HG03354 (cell line): ENCODE measurements at regions not wholly inside any gene's neighbourhood (a gene's known extent, or its start where the extent isn't known, plus 50 kb on each side); places are given as distances from the start of the nearest gene placed in this dataset.
"Not testable (repeated sequence)": the region's sequence is repeated elsewhere in the genome, so short reads cannot be mapped to it uniquely, and the experiment has no call there.

ENCODE experiments used
- ATAC-seq: cut with Tn5 transposase; IDR thresholded peaks from one replicate; pipeline ENCODE4 v1.9.1; 2021; ENCODE audit warnings: mild to moderate bottlenecking; ENCODE audit not compliant: unreplicated experiment, poor library complexity, severe bottlenecking

DNA sequence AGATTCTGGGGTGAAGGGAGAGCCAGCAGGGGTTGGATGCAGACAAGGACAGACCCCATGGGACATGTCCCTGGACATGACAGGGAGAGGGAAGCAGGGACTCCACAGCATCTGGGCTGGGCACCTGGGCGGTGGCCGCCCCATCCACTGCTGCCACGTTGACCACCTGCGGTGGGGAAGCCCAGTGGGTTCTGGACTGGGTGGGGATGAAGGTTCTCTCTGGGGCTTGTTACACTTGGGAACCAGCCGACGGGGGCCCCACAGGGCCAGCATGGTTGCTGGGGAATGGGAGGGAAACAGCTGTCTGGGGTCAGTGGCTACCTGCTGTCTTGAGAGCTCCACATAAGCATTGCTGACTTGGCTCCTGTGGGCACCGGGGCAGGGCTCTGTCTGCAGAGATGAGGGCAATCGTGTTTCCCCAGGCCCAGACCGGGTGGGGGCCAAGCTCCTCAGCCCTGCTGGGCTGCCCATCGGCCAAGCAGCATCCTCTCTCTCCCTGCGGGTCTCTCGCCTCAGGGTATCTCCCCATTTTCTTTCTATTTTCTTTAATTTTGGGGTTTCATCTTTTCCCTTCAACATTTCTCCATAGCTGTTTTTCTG is 443.6 kb upstream of the PFKP start:
- no peak for ATAC-seq

GRCh38 chr10:2620827-2621521 is 446.4 kb upstream of the PFKP start:
- ATAC-seq: no peak

DNA sequence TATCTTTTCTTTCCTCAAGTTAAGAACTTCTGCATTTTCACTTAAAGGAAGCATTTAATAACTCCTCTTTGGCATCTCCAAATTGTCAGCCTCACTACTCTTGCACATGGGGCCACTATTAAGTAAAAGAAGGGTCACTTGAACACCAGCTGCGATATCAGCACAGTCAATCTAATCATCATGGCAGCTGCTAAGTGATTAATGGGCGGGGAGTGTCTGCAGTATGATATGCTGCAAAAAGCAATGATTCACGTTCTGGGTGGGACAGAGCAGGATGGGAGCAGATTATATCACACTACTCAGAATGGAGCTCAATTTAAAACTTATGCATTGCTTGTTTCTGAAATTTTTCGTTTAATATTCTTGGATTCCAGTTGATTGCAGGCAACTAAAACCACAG is 447.4 kb upstream of the PFKP start:
- no peak for ATAC-seq

- ATAC-seq: no peak
Observed at GRCh38 chr10:2619472-2619871, 447.9 kb upstream of the PFKP start.

- ATAC-seq: no peak
Observed at GRCh38 chr10:2618690-2619089, 448.7 kb upstream of the PFKP start.

- ATAC-seq: no peak
Observed at GRCh38 chr10:2616215-2616614, 451.1 kb upstream of the PFKP start.

GRCh38 chr10:2611603-2612002 is 455.7 kb upstream of the PFKP start:
- ATAC-seq: no peak

DNA sequence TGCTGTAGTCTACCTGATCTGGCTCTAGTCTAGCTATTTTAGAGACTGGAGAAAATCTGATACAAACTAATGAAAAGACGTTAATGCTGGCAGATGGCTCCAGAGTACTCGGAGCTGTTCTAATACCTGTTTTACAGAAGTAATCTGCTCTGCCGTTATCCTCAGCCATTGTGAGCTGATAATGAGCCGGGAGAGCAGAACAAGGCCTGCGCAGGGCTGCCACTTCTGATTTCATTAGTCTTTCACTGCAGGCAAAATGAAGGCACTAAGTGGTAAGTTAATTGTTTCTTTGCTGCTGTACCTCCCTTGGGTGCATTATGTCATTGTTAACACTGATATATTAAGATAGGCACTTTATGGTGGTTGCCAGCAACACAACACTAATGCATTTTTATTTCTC is 456.4 kb upstream of the PFKP start:
- ATAC-seq: no peak

- no peak for ATAC-seq
Observed at GRCh38 chr10:2604891-2605290, 462.5 kb upstream of the PFKP start.

DNA sequence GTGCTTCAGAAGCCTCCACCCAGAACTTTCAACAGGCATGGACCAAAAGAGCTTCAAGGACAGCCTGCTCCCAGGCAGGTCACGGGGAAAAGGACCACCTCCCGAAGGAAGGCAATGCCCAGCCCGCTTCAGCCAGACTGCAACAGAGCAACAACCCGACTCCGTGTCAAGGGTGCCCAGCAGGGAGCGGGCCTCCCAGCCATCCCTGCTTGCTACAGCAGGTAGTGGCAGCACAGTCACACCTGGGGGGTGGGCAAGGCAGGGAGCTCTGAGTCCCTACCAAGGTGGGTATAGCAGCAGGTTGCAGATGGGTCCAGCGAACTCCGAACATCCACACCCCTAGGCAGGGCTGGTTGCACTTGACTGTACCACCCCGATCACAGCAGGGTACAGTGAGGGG is 467.8 kb upstream of the PFKP start:
- no peak for ATAC-seq

- no peak for ATAC-seq
Observed at GRCh38 chr10:2592360-2593160, 474.8 kb upstream of the PFKP start.

- no peak for ATAC-seq
Observed at GRCh38 chr10:2589196-2589595, 478.2 kb upstream of the PFKP start.

GRCh38 chr10:2584385-2584784 is 483.0 kb upstream of the PFKP start:
- no peak for ATAC-seq

DNA sequence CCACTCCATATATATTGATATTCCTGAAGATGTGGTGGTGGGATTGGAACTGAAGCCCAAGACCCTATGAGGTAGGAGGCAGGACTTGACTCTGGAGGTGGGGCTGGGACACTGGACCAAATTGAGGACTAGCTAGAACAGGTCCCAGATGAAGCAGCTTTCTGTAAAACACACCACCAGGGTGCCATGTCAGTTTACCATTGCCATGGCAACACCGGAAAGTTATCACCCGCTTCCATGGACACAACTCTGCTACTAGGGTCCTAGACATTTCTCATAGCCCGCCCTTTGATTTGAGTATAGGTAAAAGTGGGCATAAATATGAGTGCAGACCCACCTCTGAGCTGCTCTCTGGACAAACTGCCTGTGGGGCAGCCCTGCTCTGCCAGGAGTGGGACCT is 490.5 kb upstream of the PFKP start:
- ATAC-seq: no peak

GRCh38 chr10:2575460-2575859 is 491.9 kb upstream of the PFKP start:
- ATAC-seq: no peak

DNA sequence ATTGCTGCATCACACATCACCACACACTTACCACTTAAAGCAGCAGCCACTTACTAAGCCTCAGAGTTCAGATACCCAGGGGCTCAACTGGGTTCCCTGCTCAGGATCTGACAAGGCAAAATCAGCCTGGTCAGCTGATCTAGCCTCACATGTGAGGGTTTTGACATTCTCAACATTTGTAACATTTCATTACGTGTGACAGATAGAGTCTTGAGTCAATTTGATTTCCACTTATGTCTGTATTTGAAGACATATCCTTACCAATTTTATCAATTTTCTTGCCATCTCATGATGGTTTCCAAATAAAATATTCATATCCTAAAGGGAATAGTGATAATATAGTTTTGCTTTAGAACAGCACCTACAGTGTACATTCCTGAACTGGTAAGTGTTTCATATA is 494.7 kb upstream of the PFKP start:
- ATAC-seq: no peak

GRCh38 chr10:2556883-2557282 is 510.5 kb upstream of the PFKP start:
- ATAC-seq: peak; percentile 100

DNA sequence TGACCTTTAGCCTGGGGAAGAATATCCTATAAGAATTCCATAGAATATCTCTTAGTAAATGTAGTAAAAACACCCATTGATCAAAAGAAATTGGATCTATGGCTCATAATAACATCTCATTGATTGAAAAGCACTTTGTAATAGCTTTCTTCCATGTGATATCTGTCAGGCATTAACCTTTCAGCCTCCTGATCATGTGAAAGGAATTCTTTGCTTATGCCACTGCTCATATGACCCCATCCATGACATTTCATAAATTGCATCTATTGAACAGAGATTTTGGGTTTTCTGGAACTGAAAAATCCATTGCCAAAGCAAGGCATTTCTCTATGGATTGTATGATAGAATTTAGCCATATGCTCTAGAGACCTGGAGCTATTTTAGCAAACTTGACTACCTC is 519.3 kb upstream of the PFKP start:
- no peak for ATAC-seq

GRCh38 chr10:2547606-2548005 is 519.7 kb upstream of the PFKP start:
- ATAC-seq: no peak

DNA sequence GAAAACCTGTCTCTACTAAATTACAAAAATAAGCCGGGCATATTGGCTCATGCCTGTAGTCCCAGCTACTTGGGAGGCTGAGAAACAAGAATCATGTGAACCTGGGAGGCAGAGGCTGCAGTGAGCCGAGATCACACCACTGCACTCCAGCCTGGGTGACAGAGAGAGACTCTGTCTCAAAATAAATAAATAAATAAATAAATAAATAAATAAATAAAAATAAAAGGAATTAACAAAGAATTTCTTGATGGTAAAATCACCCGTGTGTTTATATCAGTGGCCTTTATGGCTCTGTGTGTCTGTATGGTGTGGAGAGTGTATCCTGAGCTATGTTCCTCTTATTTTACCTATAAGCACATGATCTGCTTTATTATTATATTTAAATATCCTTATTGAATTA is 520.5 kb upstream of the PFKP start:
- not testable (repeated sequence) for ATAC-seq

DNA sequence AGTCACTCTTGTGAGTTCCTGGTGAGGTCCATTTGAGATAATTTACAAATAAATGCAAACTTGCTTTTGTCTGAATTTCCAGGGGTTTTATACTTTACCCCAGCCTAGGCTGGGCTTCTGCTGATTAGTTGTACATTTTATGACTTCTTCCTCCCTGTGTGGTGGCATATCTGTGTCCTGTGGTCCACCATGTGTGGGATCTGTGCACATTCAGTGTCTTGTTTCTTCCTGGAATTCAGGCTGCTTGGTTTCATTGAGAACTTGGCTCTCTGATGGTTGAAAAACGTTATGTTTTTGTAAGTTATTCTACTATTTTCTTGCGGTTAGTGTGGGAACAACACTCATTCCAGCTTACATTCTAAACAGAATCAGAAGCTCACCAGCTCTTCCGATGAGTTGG is 523.4 kb upstream of the PFKP start:
- no peak for ATAC-seq
